ENCODE measurements at regions not wholly inside any gene's neighbourhood (a gene's known extent, or its start where the extent isn't known, plus 50 kb on each side); places are given as distances from the start of the nearest gene placed in this dataset.

- TF ChIP-seq EZH2 (IDR thresholded peaks at IDR 0.05; ENCODE audit: low read length, unreplicated experiment): no peak
- TF ChIP-seq CTCF (conservative IDR thresholded peaks at IDR 0.05; ENCODE audit: low read depth, low read length): no peak
Observed at GRCh38 chr16:86242244-86243122, 267.8 kb upstream of the FOXF1 start.

Data from PC-3 (cell line).